ENCODE measurements at regions not wholly inside any gene's neighbourhood (a gene's known extent, or its start where the extent isn't known, plus 50 kb on each side); places are given as distances from the start of the nearest gene placed in this dataset.

DNA sequence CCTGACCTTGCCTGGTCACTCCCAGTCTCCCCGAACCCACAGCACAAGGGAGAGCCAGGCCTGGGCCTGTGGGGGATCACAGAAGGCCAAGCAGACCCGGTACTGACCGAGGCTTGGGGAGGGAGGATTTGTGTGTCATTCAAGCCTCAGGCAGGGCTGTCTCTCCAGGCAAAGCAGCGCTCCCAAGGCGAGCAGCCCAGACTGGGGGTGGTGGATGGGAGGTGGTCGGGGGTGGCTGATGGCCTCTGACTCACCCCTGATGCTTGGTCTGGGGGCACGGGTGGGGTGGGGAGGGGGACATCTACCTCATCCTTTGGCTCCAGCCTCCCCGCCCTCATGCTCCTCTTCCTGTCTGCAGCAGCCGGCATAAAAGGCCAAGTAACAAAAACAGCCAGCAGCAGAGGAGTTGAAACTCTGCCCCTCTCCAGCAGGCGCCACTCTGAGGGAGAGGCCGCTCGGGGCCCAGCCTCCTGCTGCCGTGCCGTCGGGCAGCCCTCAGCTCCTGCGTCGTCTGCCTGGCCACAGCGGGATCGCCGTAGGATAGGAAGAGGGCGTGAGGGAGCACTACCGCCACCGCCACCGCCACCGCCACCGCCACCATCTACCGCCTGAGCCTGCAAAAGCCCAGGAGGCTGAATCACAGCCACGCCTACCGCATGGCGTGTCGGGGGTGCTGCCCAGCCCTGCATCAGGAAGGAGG, 166.0 kb downstream of the OLFM1 start:
- Histone ChIP-seq H2BK5ac (ENCODE audit: low read depth, low read length, poor library complexity, severe bottlenecking) (no peak overlapping the region), H2BK15ac (ENCODE audit: low read depth, low read length) (no peak overlapping the region), H3K4me2 (ENCODE audit: low read depth, low read length) (no peak overlapping the region), H3K14ac (replicated peaks; ENCODE audit: low read depth, low read length) (no peak overlapping the region), H2AFZ (replicated peaks; ENCODE audit: low read length, poor library complexity) (no peak overlapping the region), H3K79me1 (ENCODE audit: low read depth in 1 of 2, low read length in 2 of 2) (no peaks in the 10 kb centered on the region), H3K56ac (ENCODE audit: extremely low read depth, insufficient read depth, low read length) (no peak overlapping the region), H2AK9ac (replicated peaks; ENCODE audit: low read depth, low read length, poor library complexity) (no peak overlapping the region), H3K9ac (ENCODE audit: low read depth, low read length) (no peak overlapping the region), H2BK20ac (ENCODE audit: low read depth, low read length) (no peak overlapping the region), H3K27me3 (ENCODE audit: control insufficient read depth, insufficient read depth, low read length) (no peaks in the 10 kb centered on the region), H3K36me3 (ENCODE audit: control insufficient read depth, insufficient read depth, low read length) (no peaks in the 10 kb centered on the region), H4K8ac (ENCODE audit: low read depth in 2 of 2, low read length in 2 of 2) (no peak overlapping the region), H4K5ac (ENCODE audit: low read depth, low read length) (no peak overlapping the region), H3K9me3 (ENCODE audit: control insufficient read depth, insufficient read depth, low read length) (peaks cover 38% of the 10 kb centered on the region), H2AK5ac (ENCODE audit: low read depth, low read length) (no peak overlapping the region), H4K20me1 (ENCODE audit: insufficient read depth, low read length) (no peaks in the 10 kb centered on the region), H3K27ac (ENCODE audit: insufficient read depth, low read length) (no peak overlapping the region), H2BK120ac (ENCODE audit: low read depth, low read length) (no peak overlapping the region), H3K4ac (ENCODE audit: low read depth, low read length) (no peak overlapping the region), H3K18ac (ENCODE audit: low read depth, low read length) (no peak overlapping the region), H3K9me1 (ENCODE audit: insufficient read depth, low read length) (no peaks in the 10 kb centered on the region), H4K91ac (ENCODE audit: insufficient read depth, low read depth, low read length) (no peak overlapping the region), H3K23ac (ENCODE audit: low read depth, low read length) (no peak overlapping the region), H3K4me1 (ENCODE audit: control insufficient read depth, insufficient read depth, low read length) (no peaks in the 10 kb centered on the region), H3K4me3 (ENCODE audit: insufficient read depth, low read depth, low read length) (no peak overlapping the region)
- dilution Hi-C loops (cut with HindIII; ENCODE audit: low sequenced_read_pairs, unreplicated experiment): no loop called here
- WGBS, 2 experiments (ENCODE audit: extremely low coverage in 2 of 2, insufficient read length in 1 of 2): 68% methylated on average over 11 of the region's 31 CpGs; no CpG with 5 or more reads in 1 of the 2 experiments
- ChIA-PET CTCF (no interaction called here), POLR2A (ENCODE audit: unreplicated experiment) (no interaction called here)
- intact Hi-C loops (cut with micrococcal nuclease): no loop called here
- BruUV-seq (replicated peaks): no TSS peak
- ATAC-seq (ENCODE audit: low read depth) (no peak), DNase-seq (no peak)
- in situ Hi-C loops (cut with MboI; ENCODE audit: low sequenced_read_pairs): no loop called here
- TF ChIP-seq RFX5 (IDR thresholded peaks at IDR 0.05; ENCODE audit: low read depth, low read length): no peak
- no peak for TF ChIP-seq CHD1 (IDR thresholded peaks at IDR 0.05; ENCODE audit: low read depth, low read length)
- TF ChIP-seq USF2 (IDR thresholded peaks at IDR 0.05; ENCODE audit: low read depth, low read length): no peak
- no peak for TF ChIP-seq NFE2L2 (IDR thresholded peaks at IDR 0.05; ENCODE audit: low read depth, low read length)
- no peak for TF ChIP-seq RAD21 (IDR thresholded peaks at IDR 0.05; ENCODE audit: low read length)
- no peak for TF ChIP-seq POLR2A (IDR thresholded peaks at IDR 0.05; ENCODE audit: low read depth, low read length)
- no peak for TF ChIP-seq MXI1 (IDR thresholded peaks at IDR 0.05; ENCODE audit: borderline replicate concordance, low read depth, low read length)
- no peak for TF ChIP-seq SMC3 (IDR thresholded peaks at IDR 0.05; ENCODE audit: low read depth, low read length)
- no peak for TF ChIP-seq RCOR1 (IDR thresholded peaks at IDR 0.05; ENCODE audit: insufficient replicate concordance, low read length)
- no peak for TF ChIP-seq FOS (IDR thresholded peaks at IDR 0.05; ENCODE audit: low read depth, low read length)
- TF ChIP-seq ELK1 (IDR thresholded peaks at IDR 0.05; ENCODE audit: borderline replicate concordance, low read depth, low read length): no peak
- TF ChIP-seq CEBPB (IDR thresholded peaks at IDR 0.05; ENCODE audit: low read depth, low read length): no peak
- TF ChIP-seq MAZ (IDR thresholded peaks at IDR 0.05; ENCODE audit: borderline replicate concordance, low read depth, low read length): no peak
- no peak for TF ChIP-seq MAFK (IDR thresholded peaks at IDR 0.05; ENCODE audit: low read depth, low read length)

Data from IMR-90 (cell line).